HG03280 (cell line): ENCODE measurements at regions not wholly inside any gene's neighbourhood (a gene's known extent, or its start where the extent isn't known, plus 50 kb on each side); places are given as distances from the start of the nearest gene placed in this dataset.

ENCODE experiments used
- ATAC-seq: cut with Tn5 transposase; IDR thresholded peaks from one replicate; pipeline ENCODE4 v1.9.1; 2021; ENCODE audit warnings: mild to moderate bottlenecking, moderate library complexity; ENCODE audit not compliant: unreplicated experiment

DNA sequence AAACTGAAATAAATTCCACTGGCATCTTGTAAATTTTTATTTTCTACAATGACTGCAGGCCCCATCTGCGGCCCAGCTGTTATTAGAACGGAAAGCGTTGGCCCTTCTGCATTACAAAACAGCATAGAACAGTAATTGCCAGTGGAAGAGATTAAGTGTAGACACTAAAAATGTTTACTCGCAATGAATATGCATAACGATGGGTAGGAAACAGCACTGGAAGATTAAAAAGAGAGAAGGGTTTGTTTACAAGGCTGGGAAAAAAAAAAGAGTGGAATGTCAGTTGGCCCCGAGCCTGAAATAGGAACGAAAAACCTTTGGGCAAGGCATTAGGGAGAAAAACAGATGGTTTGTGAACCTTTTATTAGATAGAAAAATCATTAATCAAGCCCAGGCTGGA, 275.9 kb upstream of the TCF4 start:
- no peak for ATAC-seq

DNA sequence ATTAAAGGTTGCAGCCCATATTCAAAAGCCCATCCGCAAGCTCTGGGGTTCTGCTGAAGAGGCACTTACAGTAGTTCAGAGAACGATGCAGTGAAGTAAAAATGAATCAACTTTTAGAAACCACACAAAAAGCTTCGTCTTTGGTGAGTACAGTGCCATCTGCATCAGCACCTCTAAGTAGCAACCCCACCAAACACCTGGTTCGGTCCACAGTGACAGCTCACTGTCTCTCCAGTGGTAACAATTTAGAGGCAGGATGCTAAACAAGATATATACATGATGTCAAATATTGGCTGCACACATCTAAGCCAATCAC, 275.4 kb upstream of the TCF4 start:
- no peak for ATAC-seq

DNA sequence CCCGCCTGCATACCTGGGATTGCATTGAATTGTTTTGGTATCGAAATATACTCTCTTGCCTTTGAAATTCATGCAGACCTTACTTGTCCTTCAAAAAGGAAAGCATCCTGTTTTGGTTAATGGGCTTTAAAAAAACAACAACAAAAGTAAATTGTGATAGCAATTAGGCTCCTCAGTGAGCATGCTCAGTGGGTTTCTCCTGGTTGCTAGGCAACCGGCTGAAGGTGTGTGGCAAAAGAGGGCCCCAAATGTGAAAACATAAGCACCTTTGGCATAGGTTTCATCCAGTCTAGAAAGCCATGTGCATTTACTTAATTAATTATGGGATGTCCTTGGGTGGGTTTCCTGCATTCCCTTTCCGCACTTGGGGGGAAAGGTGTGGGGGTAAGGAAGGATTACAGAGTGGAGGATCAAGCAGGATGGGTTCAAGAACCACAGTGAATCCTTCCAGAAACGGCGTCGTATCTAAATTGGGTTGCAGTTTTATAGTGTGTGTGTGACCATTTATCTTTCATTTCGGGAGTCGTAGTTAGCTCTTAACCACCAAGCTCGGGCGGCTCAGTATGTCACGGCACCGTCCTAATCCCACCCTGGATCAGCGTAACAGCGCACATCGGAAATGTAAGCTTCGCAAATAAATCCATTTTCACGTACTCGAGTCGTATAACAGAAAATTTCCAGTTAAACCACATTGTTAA, 274.9 kb upstream of the TCF4 start:
- ATAC-seq: no peak

DNA sequence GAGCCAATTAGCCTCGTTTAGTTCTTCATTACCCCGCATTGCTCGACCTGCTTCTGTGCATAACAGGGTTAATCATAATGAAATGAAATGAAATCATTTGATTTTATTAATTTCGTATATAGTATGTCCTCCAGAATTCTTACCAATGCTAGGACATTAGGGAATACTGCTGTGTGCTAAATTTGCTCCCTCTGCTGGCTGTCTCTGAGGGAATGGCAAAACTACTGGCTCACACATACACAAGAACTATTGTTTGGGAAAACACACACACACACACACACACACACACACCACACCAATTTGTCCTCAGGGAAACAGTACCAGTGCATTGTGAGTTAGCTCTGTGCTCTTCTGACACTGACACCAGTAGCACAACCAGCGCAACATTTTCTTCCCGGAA, 273.3 kb upstream of the TCF4 start:
- ATAC-seq: no peak

DNA sequence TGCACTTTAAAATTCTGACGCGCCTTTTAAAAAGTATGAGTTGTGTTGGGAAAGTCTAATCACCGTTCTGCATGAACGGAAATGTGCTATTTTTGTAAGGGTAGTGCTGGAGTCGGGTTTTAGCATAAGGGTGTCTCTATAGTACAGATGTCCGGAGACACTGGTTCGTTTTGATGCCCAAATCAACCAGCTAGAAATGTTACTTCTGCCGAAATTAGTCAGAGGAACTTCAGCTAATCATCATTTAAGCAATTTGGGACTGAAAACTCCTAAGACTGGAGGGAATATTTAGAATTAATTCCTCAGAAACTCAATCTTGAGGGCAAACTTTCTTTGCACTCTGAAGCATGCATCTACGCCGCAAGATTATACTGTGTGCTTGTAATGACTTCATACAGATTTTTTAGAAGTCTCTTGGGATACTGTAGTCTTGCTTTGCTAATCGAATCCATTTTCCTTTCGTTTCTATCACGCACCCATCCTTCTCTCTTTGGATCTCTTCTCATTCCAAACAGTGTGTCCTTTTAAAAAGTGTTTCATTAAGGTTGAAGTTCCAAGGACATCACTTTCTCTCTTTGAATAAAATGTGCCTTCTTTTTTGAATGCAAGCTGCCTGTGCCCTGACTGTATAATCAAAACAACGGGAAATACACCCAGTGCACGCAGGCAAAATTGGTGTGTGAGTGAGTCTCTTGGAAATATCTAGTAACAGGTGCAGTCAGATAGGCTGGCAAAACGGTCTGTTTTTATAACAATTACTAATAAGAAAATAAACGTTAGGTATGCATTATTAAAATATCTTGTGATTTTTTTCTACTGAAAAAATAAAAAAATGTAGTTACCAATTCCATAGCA, 270.9 kb upstream of the TCF4 start:
- no peak for ATAC-seq

DNA sequence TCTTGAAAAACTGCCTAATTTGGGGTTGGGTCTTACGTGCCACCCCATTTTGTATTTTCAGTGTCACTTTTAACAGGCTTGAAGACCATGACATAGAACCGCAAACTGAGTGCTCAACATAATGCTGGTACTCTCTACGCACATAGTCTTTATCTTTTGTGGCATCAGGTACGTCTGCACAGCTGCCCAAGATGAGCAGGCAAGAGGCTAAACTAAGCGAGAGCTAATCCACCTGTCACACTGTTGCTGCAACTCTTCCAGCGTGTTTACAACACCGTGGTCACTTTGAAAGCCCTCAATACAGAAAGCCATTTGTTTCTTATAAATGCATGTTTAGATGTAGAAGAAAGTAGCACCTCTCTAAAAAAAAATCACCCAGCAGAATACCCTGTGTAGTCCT, 270.0 kb upstream of the TCF4 start:
- ATAC-seq: no peak

DNA sequence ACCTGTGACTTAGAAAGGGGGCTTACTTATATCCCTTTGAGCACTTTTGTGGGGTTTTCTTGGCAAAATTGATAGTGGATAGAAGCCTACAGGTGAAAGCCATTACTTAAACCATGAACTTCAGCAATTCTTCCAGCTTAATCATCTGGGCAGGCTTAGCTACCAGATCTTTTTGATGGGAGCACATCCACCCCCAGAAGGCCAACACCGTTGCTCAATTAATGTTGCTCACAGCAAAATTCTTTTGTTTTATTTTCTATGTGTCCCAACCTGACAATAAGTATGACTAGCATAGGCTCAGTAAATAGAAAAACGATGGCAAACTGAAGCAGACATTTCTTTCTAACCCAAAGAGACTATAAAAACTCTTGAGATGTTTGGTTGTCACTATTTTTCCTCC, 269.4 kb upstream of the TCF4 start:
- ATAC-seq: no peak

DNA sequence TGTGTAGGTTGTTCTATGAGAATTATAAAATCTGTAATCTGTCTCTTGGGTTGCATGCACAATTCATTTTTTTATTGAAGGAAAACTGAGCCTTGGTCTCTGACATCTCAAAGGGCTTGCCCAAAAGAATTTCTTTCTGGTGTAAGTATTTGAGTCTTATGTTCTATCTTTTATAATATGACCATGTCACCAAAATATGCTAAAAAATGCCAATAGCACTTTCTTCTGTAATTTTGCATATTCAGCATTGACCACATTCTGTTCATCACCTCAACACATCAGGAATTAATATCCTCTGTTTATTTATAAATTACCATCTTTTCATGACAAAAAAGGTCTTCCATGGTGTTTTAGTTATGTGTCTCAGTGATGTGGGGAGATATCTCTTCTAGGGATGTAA, 268.7 kb upstream of the TCF4 start:
- no peak for ATAC-seq

DNA sequence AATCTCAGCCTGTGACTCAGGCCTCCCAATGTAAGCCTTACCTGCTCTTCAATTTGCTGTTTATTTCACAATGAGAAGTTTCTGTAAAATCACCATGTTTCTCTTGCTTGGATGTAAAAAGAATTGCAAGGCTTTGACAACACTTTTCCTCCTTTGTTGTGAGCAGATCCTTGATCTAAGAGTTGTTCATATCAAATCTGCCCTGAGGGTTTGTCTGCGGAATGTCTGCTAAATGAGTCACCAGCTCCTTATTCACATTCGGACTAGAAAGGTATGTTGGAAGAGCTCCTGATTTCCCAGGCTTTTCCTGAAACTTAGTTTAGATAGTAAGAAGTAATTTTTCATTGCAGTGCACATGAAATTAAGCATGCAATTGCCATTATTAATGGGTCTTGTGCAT, 268.2 kb upstream of the TCF4 start:
- no peak for ATAC-seq

DNA sequence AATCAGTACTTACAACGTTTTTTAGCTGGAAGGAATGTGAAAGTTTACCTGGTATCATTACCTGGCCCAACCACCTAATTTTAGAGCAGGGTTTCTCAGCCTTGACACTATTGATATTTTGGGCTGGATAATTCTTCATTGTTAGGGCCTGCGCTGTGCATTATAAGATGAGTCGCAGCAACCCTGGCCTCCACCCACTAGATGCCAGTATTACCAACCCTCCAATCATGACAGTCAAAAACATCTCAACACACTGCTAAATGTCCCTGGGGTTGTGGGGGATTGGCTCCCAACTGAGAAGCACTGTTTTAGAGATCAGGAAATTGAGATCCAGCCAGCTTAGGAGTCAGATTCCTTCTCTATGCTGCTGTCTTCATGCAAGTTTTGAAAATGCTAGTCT, 265.3 kb upstream of the TCF4 start:
- ATAC-seq: no peak

DNA sequence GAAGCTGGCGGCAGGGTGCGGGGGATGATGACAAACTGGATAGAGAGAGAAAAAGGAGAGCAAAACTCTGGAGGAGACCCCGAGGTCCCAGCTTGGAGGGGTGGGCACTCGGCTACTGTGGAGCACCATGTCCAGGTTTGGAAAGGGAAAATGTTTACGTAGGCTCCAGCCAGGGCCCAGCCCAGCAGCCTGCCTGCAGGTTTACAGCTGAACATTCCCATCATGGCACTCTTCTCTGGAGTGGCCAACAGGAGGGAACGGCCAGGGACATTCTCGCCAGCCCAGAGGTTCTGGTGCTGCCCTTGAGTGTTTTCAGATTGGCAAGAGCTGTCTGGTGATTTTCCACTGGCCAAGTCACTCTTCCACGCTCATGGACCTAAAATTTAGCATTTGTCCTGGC, 262.9 kb upstream of the TCF4 start:
- ATAC-seq: no peak

DNA sequence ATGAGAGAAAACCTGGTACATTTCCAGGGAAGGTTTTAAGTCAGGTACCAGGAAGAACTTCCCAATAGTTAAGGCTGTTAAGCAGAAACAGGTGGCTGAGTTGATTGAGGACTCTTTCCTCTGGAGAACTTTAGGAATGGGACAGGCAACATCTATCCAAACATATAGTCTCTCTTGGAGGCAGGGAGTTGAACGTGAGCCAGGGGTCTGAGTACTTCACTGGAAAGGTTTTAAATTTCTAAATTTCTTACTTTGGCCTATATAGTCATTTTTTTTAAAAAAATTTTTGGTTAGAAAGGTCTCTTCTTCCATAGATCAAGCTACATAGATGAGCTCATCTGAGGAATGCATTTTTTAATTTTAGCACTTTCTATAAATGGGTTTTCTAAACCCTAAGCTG, 261.4 kb upstream of the TCF4 start:
- ATAC-seq: no peak

DNA sequence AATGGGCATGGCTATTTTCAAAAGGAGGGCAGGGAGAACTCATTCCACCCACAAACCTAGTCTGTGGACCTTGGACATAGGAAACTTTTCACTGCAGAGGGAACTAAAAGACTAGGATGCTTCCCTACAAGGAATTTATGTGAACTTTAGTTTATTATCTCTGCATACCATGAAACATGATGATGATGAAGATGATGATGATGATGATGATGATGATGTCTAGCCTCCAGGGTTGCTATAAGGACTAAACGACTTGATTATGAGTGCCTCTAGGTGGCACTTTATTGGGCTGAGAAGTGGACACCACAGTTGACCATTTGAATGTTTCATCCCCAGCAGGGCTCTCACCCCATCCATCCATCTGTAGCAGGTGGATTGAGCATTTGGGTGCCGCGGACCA, 260.0 kb upstream of the TCF4 start:
- no peak for ATAC-seq

DNA sequence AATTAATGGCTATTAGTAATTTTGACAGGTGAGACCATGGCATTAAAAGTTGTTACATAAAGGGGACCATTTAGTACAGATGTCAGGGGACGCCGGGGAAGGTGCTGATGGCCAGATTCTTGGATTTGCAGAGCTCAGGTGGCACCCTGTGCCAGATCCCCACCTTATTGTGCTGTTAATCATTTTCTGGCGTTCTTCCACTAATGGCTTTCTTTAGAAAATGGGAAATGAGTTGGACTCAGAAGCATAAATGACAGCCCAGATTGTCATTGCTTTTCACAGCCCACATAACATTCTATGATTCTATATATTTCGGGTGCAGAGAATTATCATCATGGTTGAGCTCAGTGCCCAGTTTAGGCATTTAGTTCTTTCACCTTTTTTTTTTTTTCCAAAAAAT, 257.2 kb upstream of the TCF4 start:
- no peak for ATAC-seq

DNA sequence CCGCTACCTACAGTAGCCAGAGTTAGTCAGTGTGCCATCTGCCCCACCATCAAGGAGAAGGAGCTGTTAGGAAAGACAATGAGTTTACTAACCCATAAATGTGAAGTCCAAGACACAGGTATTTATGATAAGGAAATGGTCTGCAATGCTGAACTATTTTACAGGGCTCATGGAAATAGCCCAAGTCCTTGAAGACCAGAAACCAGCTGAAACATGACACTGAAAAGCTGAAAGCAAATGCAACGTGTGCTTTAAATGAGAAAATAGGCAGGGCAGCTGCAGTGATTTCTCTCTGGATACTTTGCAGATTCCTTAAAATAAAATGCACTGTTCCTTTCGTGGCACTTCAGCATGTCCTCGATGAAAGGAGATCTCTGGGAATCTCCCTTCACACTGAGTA, 256.4 kb upstream of the TCF4 start:
- ATAC-seq: no peak

DNA sequence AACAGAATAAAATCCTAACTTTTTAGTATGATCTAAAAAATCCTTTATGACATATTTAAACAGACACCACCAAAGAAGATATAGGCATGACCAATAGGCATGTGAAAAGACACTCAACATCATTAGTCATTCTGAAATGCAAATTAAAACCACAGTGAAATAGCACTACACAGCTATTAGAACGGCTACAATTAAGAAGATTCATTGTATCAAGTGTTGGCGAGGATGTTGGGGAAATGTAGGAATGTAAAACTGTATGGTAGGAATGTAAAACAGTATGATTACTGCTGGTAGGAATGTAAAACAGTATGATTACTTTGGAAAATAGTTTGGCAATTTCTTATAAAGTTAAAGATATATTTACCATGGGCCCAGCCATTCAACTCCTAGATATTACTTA, 253.3 kb upstream of the TCF4 start:
- no peak for ATAC-seq

DNA sequence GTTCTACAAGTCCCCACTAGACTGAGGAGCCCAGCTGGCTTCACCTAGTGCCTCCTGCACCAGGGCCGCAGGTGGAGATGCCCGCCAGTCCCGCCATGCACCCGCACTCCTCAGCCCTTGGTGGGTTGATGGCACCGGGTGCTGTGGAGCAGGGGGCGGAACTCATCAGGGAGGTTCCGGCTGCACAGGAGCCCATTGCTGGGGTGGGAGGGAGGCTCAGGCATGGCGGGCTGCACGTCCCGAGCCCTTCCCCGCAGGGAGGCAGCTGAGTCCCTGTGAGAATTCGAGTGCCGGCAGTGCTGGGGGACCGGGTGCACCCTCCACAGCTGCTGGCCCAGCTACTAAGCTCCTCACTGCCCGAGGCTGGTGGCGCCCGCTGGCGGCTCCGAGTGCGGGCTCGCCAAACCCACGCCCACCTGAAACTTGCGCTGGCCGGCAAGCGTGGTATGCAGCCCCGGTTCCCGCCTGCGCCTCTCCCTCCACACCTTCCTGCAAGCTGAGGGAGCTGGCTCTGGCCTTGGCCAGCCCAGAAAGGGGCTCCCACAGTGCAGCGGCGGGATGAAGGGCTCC, 252.7 kb upstream of the TCF4 start:
- no peak for ATAC-seq

DNA sequence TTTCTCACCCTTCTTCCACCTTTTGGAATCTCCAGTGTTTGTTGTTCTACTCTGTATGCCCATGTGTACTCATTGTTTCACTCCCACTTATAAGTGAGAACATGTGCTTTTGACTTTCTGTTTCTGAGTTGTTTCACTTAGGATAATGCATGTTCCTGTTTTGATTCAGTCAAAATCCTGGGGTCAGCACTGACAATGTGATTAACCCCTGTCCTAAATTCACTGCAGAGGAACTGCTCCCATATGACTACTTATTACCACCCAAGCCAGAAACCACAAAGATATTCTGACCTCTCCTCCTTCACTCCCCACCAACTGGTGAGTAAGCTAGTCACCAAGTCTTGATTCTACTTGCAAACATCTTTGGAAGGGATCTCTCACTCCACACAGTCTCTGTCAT, 251.4 kb upstream of the TCF4 start:
- ATAC-seq: no peak

DNA sequence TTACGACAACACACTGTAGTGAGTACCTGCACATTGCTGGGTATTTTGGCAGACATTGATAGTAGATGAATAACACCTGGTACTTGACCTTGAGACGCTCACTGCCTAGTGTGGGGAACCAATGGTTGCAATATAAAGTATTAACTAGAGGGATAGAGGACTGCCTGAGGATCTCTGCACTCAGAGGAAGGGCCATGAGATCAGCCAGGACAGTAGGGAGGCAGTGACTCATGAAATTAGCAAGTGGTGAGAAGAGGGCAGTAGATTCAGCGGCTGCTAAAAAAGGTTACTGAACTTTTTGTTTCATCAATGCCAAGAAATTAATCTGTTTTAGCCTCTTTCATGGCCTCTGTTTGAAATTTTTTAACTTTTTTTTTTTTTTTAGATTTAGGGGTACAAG, 250.8 kb upstream of the TCF4 start:
- no peak for ATAC-seq

DNA sequence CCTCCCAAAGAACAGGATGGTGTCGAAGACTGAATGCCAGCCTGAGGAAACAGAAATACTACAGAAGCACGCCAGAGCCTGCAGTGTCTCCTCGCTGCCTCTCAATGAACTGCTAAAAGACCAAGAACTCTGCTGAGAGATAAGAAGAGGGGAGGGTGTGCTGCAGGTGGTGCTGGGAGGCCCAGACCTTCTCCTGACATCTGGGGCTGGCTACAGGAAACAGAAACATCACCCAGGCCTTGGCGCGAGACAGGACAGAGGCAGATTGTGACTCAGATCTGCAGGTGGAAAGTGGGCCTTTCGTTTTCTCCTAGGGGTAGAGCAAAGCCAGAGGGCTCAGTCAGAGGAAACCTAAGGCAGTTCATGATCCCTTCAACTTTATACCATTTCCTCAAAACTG, 250.3 kb upstream of the TCF4 start:
- no peak for ATAC-seq

DNA sequence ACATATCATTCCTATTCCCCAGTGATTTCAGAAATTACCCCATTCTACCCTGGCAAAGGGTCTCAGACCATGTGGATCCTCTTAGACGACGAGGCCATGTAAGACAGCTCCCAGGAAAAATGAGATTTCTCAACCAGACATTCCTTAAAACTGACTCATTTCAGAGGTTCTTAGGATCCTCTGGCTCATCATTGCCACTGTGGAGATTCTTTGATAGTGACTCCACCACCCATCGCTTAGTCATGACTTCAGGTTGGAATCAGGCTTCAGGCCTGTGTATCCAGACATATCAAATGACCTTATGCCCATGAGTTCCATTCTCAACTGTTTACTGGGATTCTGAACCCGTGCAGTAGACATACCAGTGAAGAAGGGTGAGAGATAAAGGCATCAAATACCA, 245.6 kb upstream of the TCF4 start:
- ATAC-seq: no peak

DNA sequence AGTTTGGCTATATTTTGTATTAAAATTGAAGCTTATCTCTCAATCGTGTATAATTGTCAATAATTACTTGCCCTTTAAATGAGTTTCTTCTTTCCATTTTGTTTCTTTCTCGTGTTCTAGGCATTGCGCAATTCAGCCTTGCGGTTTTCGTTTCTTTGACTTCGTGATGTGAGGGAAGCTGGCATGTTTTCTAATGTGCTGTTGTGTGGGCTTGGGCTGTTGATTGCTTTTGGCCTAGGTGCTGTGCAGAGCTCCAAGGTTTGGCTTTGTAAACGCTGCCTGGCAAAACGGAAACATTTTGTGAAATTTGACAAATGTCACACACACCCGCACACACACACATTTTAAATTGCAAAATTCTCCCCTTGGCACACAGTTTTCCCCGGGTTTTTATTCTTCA, 242.6 kb upstream of the TCF4 start:
- ATAC-seq: no peak

DNA sequence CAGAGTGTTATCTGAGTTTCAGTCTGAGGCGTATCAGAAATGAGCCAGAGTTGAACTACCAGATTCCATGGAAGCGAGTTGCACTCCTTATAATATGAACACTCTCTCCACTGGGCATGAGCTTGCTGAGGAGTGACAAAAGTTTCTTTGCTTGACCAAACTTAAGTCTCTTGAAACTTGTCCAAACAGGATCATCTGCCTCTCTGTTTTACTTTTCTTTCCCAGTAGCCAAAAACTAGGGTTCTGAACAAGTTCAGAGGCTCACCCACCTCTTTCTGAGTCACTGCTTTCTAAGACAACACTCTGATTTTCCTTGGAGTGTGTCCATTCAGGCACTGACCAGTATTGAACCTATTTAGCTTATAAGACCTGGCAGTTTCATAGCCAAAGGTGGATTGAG, 233.2 kb upstream of the TCF4 start:
- ATAC-seq: no peak
